ENCODE measurements at regions not wholly inside any gene's neighbourhood (a gene's known extent, or its start where the extent isn't known, plus 50 kb on each side); places are given as distances from the start of the nearest gene placed in this dataset.

DNA sequence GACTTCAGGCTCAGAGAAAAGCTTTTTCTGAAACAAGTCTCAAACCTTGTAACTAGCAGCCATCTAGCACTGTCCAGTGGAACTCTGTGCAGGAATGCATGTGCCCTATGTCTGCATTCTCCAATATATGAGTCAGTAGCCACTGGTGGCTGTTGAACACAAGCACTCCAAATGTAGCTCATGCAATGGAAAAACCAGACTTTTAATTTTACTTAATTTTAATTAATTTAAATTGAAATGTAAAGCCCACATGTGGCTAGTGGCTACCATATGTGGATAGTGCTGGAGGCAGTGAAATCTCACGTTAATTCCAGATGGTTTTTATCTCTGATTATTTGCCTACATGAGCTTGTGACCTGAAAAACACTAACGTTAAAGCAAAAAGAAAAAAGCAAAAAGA, 225.1 kb downstream of the GATA3 start:
- DNase-seq (peak; percentile 8), ATAC-seq (ENCODE audit: low read depth) (peak; percentile 88)
- peaks cover 6% of the 10 kb centered on the region for H3K9me3 ChIP-seq (ENCODE audit: control insufficient read depth, insufficient read depth, low read length)
- CTCF ChIA-PET, result interaction anchor here (1.0 kb wide), 1 partner anchor 29 kb away, joined by 4 read pairs; no protein-coding TSS in a partner anchor
- dilution Hi-C loops (cut with HindIII; ENCODE audit: low sequenced_read_pairs, unreplicated experiment) (no loop called here), intact Hi-C loops (cut with micrococcal nuclease) (no loop called here), in situ Hi-C loops (cut with MboI; ENCODE audit: low sequenced_read_pairs) (no loop called here)
- WGBS, 2 experiments (ENCODE audit: extremely low coverage in 2 of 2, insufficient read length in 1 of 2), result no CpG with 5 or more reads among the region's 2 CpGs
- POLR2A ChIA-PET (ENCODE audit: unreplicated experiment), result no interaction called here
- no peaks in the 10 kb centered on the region for H3K79me1 ChIP-seq (ENCODE audit: low read depth in 1 of 2, low read length in 2 of 2)
- no peak overlapping the region for H3K27ac ChIP-seq (ENCODE audit: insufficient read depth, low read length)
- H2AK9ac ChIP-seq (replicated peaks; ENCODE audit: low read depth, low read length, poor library complexity), result no peak overlapping the region
- no peaks in the 10 kb centered on the region for H3K36me3 ChIP-seq (ENCODE audit: control insufficient read depth, insufficient read depth, low read length)
- peak overlapping the region; percentile 39 for H2BK5ac ChIP-seq (ENCODE audit: low read depth, low read length, poor library complexity, severe bottlenecking)
- H3K4me2 ChIP-seq (ENCODE audit: low read depth, low read length), result no peak overlapping the region
- no peak overlapping the region for H3K18ac ChIP-seq (ENCODE audit: low read depth, low read length)
- H4K5ac ChIP-seq (ENCODE audit: low read depth, low read length), result no peak overlapping the region
- H3K56ac ChIP-seq (ENCODE audit: extremely low read depth, insufficient read depth, low read length), result no peak overlapping the region
- no peak overlapping the region for H2BK120ac ChIP-seq (ENCODE audit: low read depth, low read length)
- no peaks in the 10 kb centered on the region for H3K4me1 ChIP-seq (ENCODE audit: control insufficient read depth, insufficient read depth, low read length)
- no peak overlapping the region for H3K23ac ChIP-seq (ENCODE audit: low read depth, low read length)
- no peak overlapping the region for H3K9ac ChIP-seq (ENCODE audit: low read depth, low read length)
- TF ChIP-seq SMC3 (IDR thresholded peaks at IDR 0.05; ENCODE audit: low read depth, low read length) (no peak), CEBPB (IDR thresholded peaks at IDR 0.05; ENCODE audit: low read depth, low read length) (no peak), POLR2A (IDR thresholded peaks at IDR 0.05; ENCODE audit: low read depth, low read length) (no peak), FOS (IDR thresholded peaks at IDR 0.05; ENCODE audit: low read depth, low read length) (no peak), BHLHE40 (IDR thresholded peaks at IDR 0.05; ENCODE audit: low read depth, low read length) (peak; percentile 81; the same call in 1 of the 2 replicates)
- no peak overlapping the region for H4K8ac ChIP-seq (ENCODE audit: low read depth in 2 of 2, low read length in 2 of 2)
- H2BK15ac ChIP-seq (ENCODE audit: low read depth, low read length), result no peak overlapping the region
- no peak overlapping the region for H4K91ac ChIP-seq (ENCODE audit: insufficient read depth, low read depth, low read length)
- no peaks in the 10 kb centered on the region for H4K20me1 ChIP-seq (ENCODE audit: insufficient read depth, low read length)
- no TSS peak for BruUV-seq (replicated peaks)
- no peak overlapping the region for H2AFZ ChIP-seq (replicated peaks; ENCODE audit: low read length, poor library complexity)
- no peak overlapping the region for H3K4ac ChIP-seq (ENCODE audit: low read depth, low read length)
- no peaks in the 10 kb centered on the region for H3K27me3 ChIP-seq (ENCODE audit: control insufficient read depth, insufficient read depth, low read length)
- H3K9me1 ChIP-seq (ENCODE audit: insufficient read depth, low read length), result no peaks in the 10 kb centered on the region
- H2AK5ac ChIP-seq (ENCODE audit: low read depth, low read length), result no peak overlapping the region
- H2BK20ac ChIP-seq (ENCODE audit: low read depth, low read length), result no peak overlapping the region
- H3K4me3 ChIP-seq (ENCODE audit: insufficient read depth, low read depth, low read length), result no peak overlapping the region
- H3K14ac ChIP-seq (replicated peaks; ENCODE audit: low read depth, low read length), result no peak overlapping the region

Data from IMR-90 (cell line).